Esophagus muscularis mucosa (tissue), 4 donors: ENCODE measurements at regions not wholly inside any gene's neighbourhood (a gene's known extent, or its start where the extent isn't known, plus 50 kb on each side); places are given as distances from the start of the nearest gene placed in this dataset.

Experiments used
- EP300 ChIP-seq: sonication (generic); formaldehyde crosslinking; IDR thresholded peaks from one replicate; pipeline ENCODE4 v1.6.1; 2017; ENCODE audit warnings: antibody characterized with exemption
- POLR2A ChIP-seq: fragments of 450-650 bp; IDR thresholded peaks from one replicate; pipeline ENCODE4 v1.6.1; 2017; ENCODE audit warnings: antibody characterized with exemption, moderate library complexity, mild to moderate bottlenecking, low read depth
- POLR2AphosphoS5 ChIP-seq, 2 donors: sonication (generic); formaldehyde crosslinking; IDR thresholded peaks; one replicate each; pipeline ENCODE4 v1.6.1; 2017; ENCODE audit warnings: antibody characterized with exemption in 2 of 2
- TF ChIP-seq, protein P1 (sequence below), 3 experiments: fragments of 200-600 bp in 2 of 3; fragments of 450-650 bp in 1 of 3; sonication (generic) in 2 of 3; IDR thresholded peaks; one replicate each; pipeline ENCODE4 v1.5.1; 2017 to 2019; ENCODE audit warnings: antibody characterized with exemption in 3 of 3, mild to moderate bottlenecking in 2 of 3, moderate library complexity in 1 of 3

DNA sequence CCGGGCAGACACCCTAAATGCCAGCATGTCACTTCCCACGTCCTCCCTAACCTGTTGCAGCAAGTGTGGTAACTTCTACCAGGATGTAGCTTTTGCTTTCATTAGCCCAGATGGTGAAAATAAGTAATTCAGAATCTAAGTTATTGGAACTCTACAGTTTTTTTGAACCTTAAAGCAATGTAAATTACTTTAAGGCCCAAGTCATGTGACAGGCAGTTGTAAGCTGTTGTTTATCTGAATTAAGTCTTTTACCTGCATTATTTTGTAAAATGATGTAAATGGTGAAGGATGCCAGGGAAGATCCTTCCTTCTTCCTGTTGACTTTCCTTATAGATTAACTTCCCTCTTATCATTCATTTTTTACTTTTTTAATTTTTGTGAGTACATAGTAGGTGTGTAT lies 670.2 kb downstream of the SEMA5A start:
- TF ChIP-seq, protein P1, sequence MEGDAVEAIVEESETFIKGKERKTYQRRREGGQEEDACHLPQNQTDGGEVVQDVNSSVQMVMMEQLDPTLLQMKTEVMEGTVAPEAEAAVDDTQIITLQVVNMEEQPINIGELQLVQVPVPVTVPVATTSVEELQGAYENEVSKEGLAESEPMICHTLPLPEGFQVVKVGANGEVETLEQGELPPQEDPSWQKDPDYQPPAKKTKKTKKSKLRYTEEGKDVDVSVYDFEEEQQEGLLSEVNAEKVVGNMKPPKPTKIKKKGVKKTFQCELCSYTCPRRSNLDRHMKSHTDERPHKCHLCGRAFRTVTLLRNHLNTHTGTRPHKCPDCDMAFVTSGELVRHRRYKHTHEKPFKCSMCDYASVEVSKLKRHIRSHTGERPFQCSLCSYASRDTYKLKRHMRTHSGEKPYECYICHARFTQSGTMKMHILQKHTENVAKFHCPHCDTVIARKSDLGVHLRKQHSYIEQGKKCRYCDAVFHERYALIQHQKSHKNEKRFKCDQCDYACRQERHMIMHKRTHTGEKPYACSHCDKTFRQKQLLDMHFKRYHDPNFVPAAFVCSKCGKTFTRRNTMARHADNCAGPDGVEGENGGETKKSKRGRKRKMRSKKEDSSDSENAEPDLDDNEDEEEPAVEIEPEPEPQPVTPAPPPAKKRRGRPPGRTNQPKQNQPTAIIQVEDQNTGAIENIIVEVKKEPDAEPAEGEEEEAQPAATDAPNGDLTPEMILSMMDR (IDR thresholded peaks at IDR 0.05): no peak
- TF ChIP-seq POLR2A (no peak), POLR2AphosphoS5 (IDR thresholded peaks at IDR 0.05) (no peak), EP300 (no peak)
